OCI-LY3 (cell line): ENCODE measurements at regions not wholly inside any gene's neighbourhood (a gene's known extent, or its start where the extent isn't known, plus 50 kb on each side); places are given as distances from the start of the nearest gene placed in this dataset.

Experiments used
- H2AFZ ChIP-seq: fragments of 200-600, 300-600 bp; shearing (Covaris generic); 2 replicates; pipeline ENCODE4 v1.6.0; 2014; ENCODE audit warnings: antibody characterized with exemption, low read depth, low read length
- H3K27ac ChIP-seq: fragments of 200-600, 300-600 bp; sonication (generic); 2 replicates; pipeline ENCODE4 v1.5.1; 2014; ENCODE audit warnings: mild to moderate bottlenecking, low read length, moderate library complexity, mixed read lengths
- H3K27me3 ChIP-seq: fragments of 200-600, 300-600 bp; sonication (generic); 2 replicates; pipeline ENCODE4 v1.6.1; 2014; ENCODE audit warnings: low read depth, low read length, mixed read lengths
- H3K36me3 ChIP-seq: fragments of 200-600, 300-600 bp; sonication (generic); replicated peaks from 2 replicates; pipeline ENCODE3; 2014; ENCODE audit warnings: low read depth, low read length, mixed read lengths
- H3K4me1 ChIP-seq: fragments of 300-600, 200-600 bp; sonication (generic); 2 replicates; pipeline ENCODE4 v1.6.1; 2014; ENCODE audit warnings: low read length, mixed read lengths
- H3K4me2 ChIP-seq: fragments of 200-600, 300-600 bp; sonication (generic); 2 replicates; pipeline ENCODE4 v1.6.1; 2014; ENCODE audit warnings: low read length, mixed read lengths
- H3K4me3 ChIP-seq: fragments of 300-600, 200-600 bp; sonication (generic); 2 replicates; pipeline ENCODE4 v1.5.1; 2014; ENCODE audit warnings: antibody characterized with exemption, mild to moderate bottlenecking, low read length, moderate library complexity
- H3K79me2 ChIP-seq: fragments of 300-600, 200-600 bp; shearing (Covaris generic); 2 replicates; pipeline ENCODE4 v1.6.1; 2014; ENCODE audit warnings: mild to moderate bottlenecking, low read length, mixed read lengths
- H3K9ac ChIP-seq: fragments of 300-600, 200-600 bp; shearing (Covaris generic); 2 replicates; pipeline ENCODE4 v1.6.0; 2014; ENCODE audit warnings: mild to moderate bottlenecking, low read length, moderate library complexity
- H3K9me3 ChIP-seq: fragments of 200-600, 300-600 bp; shearing (Covaris generic); 2 replicates; pipeline ENCODE4 v1.6.1; 2014; ENCODE audit warnings: low read length, mixed read lengths; ENCODE audit not compliant: insufficient read depth
- H4K20me1 ChIP-seq: fragments of 200-600, 300-600 bp; sonication (generic); 2 replicates; pipeline ENCODE4 v1.6.1; 2016; ENCODE audit warnings: low read length, mixed read lengths; ENCODE audit not compliant: insufficient read depth
- EZH2phosphoT487 ChIP-seq: fragments of 200-600 bp; shearing (Covaris generic); IDR thresholded peaks from 2 replicates; pipeline ENCODE4 v1.6.1; 2018; ENCODE audit warnings: antibody characterized with exemption, mixed run types, low read depth
- TF ChIP-seq, protein P1 (sequence below): fragments of 200-600, 300-600 bp; sonication (generic); IDR thresholded peaks from 2 replicates; pipeline ENCODE4 v1.5.1; 2014; ENCODE audit warnings: antibody characterized with exemption, low read length, low read depth

DNA sequence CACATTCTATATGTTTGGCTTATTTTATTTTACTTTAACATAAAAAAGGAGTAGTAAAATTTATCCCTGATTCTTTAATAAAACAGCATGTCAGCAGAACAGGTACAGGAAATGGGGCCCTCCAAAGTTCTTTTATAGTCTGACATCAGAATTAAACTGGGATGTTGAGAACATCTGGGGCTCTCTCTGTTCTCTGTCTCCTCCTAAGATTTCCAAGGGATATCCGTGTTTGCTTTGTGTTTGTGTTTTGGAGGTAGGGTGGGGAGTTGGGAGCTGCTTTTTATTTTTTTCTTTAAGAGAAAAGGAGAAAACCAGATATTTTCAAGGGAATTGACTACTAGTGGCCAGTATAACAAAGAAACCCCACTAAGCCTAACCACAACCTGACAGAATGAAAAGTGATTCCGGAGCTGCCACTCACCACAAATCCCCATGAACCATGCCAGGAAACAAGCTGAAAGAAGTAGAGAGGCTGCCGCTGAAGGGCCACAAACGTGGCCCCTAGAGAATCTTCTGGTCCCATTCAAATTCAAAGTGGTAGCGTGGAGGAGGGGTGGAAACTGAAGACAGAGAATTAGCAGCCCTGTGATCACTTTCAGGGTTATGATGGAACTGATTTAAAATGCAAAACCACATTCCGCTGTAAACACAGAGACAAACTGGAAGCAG is 369.6 kb upstream of the ADGRL2 start:
- H3K36me3 ChIP-seq, result no peaks in the 10 kb centered on the region
- H4K20me1 ChIP-seq, result no peaks in the 10 kb centered on the region
- no peak for TF ChIP-seq EZH2phosphoT487
- TF ChIP-seq, protein P1, sequence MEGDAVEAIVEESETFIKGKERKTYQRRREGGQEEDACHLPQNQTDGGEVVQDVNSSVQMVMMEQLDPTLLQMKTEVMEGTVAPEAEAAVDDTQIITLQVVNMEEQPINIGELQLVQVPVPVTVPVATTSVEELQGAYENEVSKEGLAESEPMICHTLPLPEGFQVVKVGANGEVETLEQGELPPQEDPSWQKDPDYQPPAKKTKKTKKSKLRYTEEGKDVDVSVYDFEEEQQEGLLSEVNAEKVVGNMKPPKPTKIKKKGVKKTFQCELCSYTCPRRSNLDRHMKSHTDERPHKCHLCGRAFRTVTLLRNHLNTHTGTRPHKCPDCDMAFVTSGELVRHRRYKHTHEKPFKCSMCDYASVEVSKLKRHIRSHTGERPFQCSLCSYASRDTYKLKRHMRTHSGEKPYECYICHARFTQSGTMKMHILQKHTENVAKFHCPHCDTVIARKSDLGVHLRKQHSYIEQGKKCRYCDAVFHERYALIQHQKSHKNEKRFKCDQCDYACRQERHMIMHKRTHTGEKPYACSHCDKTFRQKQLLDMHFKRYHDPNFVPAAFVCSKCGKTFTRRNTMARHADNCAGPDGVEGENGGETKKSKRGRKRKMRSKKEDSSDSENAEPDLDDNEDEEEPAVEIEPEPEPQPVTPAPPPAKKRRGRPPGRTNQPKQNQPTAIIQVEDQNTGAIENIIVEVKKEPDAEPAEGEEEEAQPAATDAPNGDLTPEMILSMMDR, result no peak
- H3K79me2 ChIP-seq, result no peaks in the 10 kb centered on the region
- H2AFZ ChIP-seq, result no peak overlapping the region
- H3K27me3 ChIP-seq, result 0 out of 2 replicates have a peak, but pooled peaks cover 5% of the 10 kb centered on the region
- no peak overlapping the region for H3K27ac ChIP-seq
- H3K4me1 ChIP-seq, result no peaks in the 10 kb centered on the region
- H3K4me2 ChIP-seq, result no peak overlapping the region
- no peaks in the 10 kb centered on the region for H3K9me3 ChIP-seq
- no peak overlapping the region for H3K4me3 ChIP-seq
- no peak overlapping the region for H3K9ac ChIP-seq

DNA sequence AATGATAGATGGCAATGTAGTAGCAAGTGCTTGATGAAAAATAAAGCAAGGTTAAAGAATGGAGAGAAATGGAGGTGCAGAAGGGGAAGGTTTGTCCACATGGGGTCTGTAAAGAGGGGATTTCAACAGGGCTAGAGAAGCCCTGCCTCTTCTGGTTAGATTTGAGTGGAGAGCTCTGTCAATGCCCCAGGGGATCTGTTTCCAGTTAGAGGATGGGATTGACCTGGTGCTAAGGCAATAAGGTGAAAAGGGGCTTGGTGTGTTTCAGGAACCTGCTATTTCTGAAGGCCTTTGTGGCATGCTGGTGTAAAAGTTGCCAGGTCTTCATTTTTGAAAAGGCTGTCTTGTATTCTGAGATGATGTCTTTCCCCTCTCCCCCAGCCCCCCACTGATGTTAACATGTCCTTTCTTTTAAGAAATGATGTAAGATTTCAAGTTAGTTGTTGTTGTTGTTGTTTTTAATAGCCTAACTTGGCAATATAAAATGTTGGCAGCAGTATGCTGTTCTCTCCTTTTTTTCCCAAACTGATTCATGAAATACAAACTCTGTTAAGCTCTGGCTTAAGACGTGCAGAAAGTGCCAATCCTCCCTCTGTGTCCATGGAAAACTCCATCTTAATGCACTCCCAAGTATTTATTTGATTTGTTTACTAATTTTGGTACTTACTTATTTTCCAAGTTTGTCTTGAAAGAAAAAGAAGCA is 370.3 kb upstream of the ADGRL2 start:
- H3K4me3 ChIP-seq, result no peak overlapping the region
- H3K9ac ChIP-seq, result no peak overlapping the region
- no peak overlapping the region for H3K4me2 ChIP-seq
- H3K27me3 ChIP-seq, result 0 out of 2 replicates have a peak, but pooled peaks cover 5% of the 10 kb centered on the region
- no peak for TF ChIP-seq EZH2phosphoT487
- TF ChIP-seq, protein P1, result no peak
- no peaks in the 10 kb centered on the region for H3K9me3 ChIP-seq
- no peak overlapping the region for H2AFZ ChIP-seq
- no peaks in the 10 kb centered on the region for H4K20me1 ChIP-seq
- no peaks in the 10 kb centered on the region for H3K36me3 ChIP-seq
- H3K79me2 ChIP-seq, result no peaks in the 10 kb centered on the region
- no peaks in the 10 kb centered on the region for H3K4me1 ChIP-seq
- H3K27ac ChIP-seq, result no peak overlapping the region

DNA sequence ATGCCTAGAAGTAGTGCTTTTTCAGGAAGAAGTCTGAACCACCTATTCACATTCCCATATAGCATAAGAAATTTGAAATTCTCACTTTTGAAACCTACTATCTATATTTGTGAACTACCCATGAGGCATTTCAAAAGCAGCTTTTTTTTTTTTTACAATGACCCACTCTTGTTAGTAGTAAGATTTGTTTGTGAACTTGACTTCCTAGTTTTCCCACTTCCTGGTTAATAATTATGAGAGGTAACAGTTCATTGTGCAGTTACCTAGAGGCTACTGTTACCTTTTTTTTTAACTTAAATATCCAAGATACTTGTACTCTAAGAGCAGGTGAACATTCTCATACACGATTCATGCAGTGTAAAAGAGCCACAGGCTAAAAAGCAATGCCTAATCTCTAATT is 371.7 kb upstream of the ADGRL2 start:
- no peaks in the 10 kb centered on the region for H3K9me3 ChIP-seq
- H3K4me1 ChIP-seq, result no peaks in the 10 kb centered on the region
- H4K20me1 ChIP-seq, result no peaks in the 10 kb centered on the region
- H3K9ac ChIP-seq, result no peak overlapping the region
- H3K27me3 ChIP-seq, result 0 out of 2 replicates have a peak, but pooled peaks cover 5% of the 10 kb centered on the region
- no peak overlapping the region for H2AFZ ChIP-seq
- H3K4me3 ChIP-seq, result no peak overlapping the region
- no peak overlapping the region for H3K4me2 ChIP-seq
- H3K27ac ChIP-seq, result no peak overlapping the region
- H3K36me3 ChIP-seq, result no peaks in the 10 kb centered on the region
- H3K79me2 ChIP-seq, result no peaks in the 10 kb centered on the region
- TF ChIP-seq, protein P1, result no peak
- no peak for TF ChIP-seq EZH2phosphoT487

DNA sequence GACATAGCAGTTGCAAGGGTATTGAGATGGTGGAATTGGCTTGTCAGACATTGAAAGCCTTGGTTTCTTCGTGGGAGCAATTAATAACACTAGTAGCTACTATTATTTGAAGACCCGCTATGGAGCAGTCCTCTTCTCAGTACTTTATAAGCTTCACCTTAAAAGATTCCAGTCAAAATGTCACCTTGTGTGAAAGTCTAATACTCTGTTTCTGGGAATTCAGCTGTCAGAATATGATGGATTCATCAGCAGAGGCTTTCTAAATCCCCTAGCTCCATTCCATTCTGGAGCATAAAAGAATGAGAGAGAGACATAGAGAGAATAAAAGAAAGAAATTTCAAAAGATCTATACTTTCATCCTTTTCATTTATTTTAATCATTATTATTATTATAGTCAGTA is 375.9 kb upstream of the ADGRL2 start:
- no peak for TF ChIP-seq EZH2phosphoT487
- TF ChIP-seq, protein P1, result no peak
- Histone ChIP-seq H3K27me3 (no peaks in the 10 kb centered on the region), H3K36me3 (no peaks in the 10 kb centered on the region), H3K4me3 (no peak overlapping the region), H2AFZ (no peak overlapping the region), H3K4me1 (peaks cover 8% of the 10 kb centered on the region), H3K27ac (no peak overlapping the region), H4K20me1 (no peaks in the 10 kb centered on the region), H3K9ac (no peak overlapping the region), H3K79me2 (no peaks in the 10 kb centered on the region), H3K9me3 (no peaks in the 10 kb centered on the region), H3K4me2 (no peak overlapping the region)
